GM18507 (cell line): ENCODE measurements at regions not wholly inside any gene's neighbourhood (a gene's known extent, or its start where the extent isn't known, plus 50 kb on each side); places are given as distances from the start of the nearest gene placed in this dataset.

Source experiments
- DNase-seq: peaks from one replicate; pipeline ENCODE4 v3.0.0; 2011; ENCODE audit warnings: low read depth; ENCODE audit not compliant: insufficient read length; ENCODE audit errors: extremely low spot score
- FAIRE-seq: peaks from 2 replicates; lab custom pipeline; 2011; peaks lifted over from hg19 to GRCh38; lab: Jason Lieb, UNC

DNA sequence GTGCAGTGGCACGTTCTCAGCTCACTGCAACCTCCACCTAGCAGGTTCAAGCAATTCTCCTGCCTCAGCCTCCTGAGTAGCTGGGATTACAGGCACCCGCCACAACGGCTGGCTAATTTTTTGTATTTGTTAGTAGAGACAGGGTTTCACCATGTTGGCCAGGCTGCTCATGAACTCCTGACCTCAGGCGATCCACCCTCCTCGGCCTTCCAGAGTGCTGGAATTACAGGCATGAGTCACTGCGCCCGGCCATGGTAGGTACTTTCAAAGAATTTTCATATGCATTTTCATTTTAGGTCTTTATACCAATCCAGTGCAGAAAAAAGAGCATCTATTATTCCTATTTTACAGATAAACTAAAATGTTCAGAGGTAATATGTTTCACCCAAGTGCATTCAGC is 411.3 kb upstream of the USP15 start:
- FAIRE-seq, result no peak
- DNase-seq, result no peak

DNA sequence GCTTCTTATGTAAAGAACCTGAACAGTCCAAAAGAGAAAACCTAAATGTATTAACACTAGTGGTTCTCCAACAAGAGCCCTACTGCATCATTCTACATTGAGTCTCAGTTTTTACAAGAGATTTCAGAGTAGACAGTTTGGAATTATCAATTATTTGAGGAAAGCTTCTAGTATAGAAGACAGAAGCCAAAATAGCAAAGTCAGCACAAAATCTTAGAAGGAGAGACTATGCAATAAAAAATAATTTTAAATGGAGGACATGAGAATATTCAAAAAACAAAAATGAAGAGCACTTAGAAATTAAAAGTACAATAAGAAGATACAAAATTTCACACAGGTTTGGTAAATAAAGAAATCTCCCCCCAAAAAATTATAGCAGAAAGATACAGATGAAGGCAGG is 406.3 kb upstream of the USP15 start:
- DNase-seq (no peak), FAIRE-seq (no peak)

DNA sequence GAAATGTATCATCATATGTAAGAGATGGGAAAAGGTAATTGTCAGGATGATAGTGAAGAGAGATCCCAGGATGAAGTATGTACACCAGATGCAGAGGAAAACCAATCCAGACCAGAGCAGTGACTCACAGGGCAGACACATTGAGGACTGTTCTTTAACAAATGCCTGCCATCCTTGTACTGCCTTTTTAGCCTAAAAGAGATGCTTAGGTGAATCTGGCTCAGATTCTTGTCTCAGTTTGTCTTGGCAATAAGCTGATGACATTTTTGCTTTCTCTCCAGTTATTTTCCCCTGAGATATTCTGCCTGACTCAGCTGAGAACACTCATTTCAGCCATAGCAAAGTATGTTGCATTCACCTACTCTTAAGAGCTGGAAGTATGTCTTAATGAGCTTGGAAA is 405.3 kb upstream of the USP15 start:
- FAIRE-seq (no peak), DNase-seq (no peak)

DNA sequence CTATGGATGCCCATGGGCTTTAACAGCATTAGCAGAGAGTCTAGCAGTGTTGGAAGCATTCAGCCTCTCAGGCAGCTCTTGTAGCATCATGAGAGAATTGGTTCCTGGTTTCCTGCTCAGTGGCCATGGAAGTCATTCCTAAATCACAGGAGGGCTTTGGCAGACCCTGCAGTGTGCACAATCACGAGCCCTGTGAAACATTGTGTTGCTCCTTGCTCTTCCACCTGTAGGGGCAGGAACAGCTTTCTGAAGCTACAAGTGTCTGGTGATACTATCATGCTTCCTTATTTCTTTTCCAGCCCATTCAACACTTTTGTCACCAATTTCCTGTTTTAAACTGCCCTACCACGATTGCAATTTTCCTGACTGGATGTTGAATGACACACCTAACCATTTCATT is 402.2 kb upstream of the USP15 start:
- no peak for FAIRE-seq
- no peak for DNase-seq

DNA sequence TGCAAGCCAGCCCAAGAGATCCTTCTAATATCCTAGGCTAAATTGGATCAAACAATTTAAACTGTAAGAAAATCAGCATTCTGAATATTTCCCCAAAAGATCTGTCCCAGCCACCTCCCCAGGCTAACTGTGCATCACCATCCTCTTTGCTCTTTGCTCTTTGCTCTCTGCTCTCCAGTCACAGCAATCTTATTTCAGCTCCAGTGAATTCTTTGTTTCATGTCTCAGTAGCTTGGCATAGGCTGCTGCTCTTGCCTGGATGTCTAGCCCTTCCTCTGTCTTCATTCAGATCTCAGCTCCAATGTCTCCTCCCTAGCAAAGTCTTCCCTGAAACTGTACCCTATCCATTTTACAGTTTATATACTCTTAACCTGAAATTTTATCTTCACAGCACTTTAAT is 399.8 kb upstream of the USP15 start:
- FAIRE-seq (no peak), DNase-seq (no peak)

DNA sequence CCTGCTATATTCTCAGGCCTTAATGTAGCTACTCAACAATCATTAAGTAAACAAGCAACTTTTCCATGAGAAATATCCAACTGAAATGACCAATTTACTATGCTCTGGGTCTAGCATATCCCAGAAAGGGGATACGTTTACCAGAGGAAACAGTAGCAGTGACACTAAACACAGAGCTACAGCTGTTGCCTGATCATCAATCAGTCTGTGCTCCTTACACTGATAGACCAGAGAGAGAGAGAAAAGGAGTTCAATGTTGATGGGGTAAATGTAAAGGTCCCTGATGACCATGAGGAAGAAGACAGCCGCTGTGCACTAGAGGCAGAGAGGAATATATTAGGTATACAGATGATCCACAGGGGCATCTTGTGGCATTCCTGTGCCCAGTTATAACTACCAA is 397.2 kb upstream of the USP15 start:
- FAIRE-seq (no peak), DNase-seq (no peak)

DNA sequence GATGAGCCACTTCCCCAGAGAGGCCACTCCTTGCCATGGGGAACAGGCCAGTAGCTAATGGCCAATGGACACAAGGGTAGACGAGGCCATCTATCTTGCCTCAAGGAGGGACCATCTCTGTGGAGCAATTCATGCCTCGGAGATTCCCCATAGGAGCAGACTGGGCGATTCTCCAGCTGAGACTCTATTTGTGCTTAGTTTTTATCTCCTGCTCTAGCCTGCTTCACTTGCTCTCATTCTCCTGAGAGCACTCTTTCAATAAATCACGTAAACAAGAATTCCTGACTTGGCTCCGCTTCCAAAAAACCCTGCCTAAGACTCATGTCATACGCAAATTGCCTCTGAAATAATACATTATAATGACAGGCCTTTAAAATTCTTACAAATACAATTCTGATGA is 396.4 kb upstream of the USP15 start:
- no peak for FAIRE-seq
- no peak for DNase-seq

DNA sequence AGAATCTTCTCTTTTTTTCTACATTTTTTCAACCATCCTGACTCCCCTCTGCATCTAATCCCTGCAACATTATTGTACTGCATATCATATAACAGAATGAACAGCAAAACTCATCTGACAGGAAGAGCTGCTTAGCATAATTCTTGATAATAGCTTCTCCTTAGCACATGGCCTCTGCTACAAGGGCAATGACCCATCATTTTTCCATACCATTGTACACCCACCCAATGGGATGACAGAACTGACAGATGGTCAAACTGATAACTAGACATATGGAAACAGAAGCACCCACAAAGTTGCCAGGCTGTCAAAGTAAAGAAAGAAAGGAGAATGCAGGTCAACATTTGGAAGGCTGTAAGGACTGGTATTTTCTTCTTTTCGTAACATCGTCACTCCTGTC is 390.4 kb upstream of the USP15 start:
- no peak for FAIRE-seq
- DNase-seq, result no peak

DNA sequence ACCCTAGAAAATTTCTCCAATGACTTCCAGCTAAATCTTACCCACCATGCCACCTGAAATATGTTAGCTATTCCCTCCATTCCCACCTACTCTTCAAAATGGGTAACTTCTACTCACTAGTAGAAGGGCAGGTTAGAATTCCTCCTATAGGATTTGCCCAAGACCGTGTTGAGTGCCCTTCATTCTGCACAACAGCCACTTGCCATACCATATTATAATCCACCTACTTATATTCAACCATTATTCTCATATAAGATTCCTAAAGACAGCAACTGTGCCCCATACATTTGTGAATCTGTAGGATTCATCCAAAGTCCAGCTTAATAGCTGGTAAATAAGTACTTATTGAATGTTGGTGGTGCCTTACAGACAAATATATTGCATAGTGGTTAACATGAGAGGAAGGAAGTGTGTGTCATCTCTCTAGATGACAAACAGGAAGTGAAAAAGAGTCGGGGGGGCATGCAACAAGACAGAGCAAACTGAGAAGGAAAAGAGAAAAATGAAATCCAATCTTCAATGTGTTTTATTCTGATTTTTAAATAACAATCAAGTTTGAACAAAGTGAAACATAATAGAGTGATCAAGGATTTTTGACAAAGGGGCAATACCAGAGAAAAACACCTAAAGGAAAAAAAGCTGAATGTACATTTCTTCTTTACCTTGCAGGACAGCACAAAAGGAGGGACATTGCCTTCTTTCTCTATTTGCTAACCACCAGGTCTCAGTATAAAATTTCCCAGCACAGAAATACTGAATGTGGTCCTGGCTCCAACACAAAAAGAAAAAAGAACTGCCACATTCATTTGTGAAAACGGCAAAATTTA is 389.3 kb upstream of the USP15 start:
- DNase-seq, result no peak
- FAIRE-seq, result no peak

DNA sequence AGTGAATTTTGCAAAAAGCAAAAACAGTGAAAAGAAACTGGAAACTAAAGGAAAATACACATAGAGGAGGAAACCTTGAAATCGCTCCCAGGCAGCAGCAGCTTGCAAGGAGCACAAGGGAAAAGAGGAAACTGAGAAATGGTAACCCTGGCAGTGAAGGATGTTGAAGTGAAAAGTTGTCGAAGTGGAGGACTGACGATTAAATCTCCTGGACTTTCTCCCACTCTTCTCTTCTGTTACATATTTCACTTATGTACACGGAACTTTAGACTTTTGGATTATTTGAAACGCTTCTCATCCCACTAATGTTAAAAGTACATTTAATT is 388.8 kb upstream of the USP15 start:
- no peak for DNase-seq
- no peak for FAIRE-seq

DNA sequence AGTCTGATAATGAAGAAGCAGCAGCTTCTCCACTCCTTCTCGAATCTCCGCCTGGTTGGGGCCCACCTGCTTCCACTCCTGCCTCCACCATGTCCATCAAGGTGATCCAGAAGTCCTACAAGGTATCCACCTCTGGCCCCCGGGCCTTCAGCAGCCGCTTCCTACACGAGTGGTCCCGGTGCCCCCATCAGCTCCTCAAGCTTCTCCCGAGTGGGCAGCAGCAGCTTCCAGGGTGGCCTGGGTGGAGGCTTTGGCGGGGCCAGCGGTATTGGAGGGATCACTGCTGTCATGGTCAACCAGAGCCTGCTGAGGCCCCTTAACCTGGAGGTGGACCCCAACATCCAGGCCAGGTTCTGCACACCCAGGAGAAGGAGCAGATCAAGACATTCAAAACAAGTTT is 381.0 kb upstream of the USP15 start:
- DNase-seq (no peak), FAIRE-seq (no peak)

DNA sequence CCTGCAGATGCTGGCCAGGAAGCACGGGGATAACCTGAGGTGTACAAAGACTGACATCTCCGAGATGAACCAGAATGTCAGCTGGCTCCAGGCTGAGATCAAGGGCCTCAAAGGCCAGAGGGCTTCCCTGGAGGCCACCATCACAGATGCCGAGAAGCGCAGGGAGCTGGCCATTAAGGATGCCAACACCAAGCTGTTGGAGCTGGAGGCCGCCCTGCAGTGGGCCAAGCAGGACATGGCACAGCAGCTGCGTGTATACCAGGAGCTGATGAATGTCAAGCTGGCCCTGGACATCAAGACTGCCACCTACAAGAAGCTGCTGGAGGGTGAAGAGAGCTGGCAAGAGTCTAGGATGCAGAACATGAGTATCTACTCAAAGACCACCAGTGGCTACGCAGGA is 380.0 kb upstream of the USP15 start:
- no peak for FAIRE-seq

DNA sequence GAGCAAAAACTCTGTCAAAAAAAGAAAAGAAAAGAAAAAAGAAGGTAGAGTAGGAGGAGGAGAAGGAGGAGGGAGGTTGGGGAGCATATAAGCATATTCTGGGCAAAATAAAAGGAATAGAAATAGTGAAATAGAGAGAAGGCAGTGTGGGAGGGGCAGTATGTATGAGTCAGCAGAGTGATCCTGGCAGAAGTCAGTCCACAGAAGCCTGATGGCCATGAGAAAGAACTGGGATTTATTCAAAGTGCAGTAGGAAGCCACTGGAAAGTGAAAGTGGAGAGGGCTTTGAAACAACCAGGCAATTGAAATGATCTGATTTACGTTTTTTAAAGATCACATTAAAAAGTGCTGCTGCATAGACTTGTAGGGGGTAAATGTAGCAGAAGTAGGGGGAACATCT is 368.6 kb upstream of the USP15 start:
- FAIRE-seq (no peak), DNase-seq (no peak)

More for the DNA sequence above, 380.0 kb upstream of the USP15 start:
- DNase-seq, result no peak

DNA sequence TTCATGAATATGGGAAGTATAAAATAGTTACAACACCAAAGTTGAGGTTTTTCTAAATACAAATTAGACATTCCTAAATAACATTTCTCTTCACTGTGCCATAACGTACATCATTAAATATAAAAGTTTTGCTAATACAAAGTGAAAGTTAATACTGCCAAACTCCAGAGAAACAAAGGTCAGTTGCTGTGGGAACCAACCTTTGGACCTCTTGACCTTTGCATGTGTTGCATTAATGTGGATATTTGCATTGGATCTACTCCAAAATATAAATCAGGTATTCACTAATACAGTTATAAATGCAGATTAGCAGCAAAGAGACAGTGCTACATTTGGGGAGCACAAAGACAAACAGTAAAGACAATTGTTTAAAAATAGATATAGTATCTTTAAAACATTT is 366.0 kb upstream of the USP15 start:
- DNase-seq (no peak), FAIRE-seq (no peak)

DNA sequence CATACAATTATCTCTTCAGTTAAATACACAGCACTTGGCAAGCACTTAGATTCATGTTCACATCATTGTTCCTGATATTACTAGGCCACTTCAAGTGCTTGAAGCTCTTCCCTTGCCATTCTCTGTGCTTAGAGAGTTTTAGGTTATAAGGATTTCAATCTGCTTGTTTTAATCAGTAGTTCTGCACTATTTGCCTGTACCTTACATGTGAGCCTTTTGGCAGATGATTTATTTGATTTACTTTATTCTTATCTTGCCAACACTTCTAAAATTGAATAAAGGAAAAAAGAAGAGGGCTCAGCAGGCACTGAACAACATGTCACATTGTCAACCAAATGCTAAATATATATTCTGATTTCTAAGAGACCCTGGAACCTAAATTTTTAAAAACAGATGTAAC is 363.8 kb upstream of the USP15 start:
- DNase-seq (no peak), FAIRE-seq (no peak)

DNA sequence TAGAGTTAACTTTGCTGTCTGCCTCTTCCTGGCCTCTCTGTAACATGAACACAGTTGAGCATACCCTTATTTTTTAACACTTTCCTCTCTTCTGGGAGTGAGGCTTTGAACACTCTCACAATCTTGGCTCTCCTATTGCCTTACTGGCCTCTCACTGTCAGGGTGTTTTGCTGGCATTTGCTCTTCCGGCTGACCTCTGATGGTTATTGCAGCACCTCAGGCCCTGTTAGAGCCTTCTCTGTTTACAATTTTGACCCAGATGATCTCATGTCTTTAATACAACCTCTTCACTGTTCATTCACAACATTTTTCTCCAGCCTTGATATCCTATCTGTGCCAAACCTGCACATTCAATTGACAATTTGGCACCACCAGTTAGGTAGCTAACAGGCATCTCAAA is 357.8 kb upstream of the USP15 start:
- FAIRE-seq, result no peak
- no peak for DNase-seq

DNA sequence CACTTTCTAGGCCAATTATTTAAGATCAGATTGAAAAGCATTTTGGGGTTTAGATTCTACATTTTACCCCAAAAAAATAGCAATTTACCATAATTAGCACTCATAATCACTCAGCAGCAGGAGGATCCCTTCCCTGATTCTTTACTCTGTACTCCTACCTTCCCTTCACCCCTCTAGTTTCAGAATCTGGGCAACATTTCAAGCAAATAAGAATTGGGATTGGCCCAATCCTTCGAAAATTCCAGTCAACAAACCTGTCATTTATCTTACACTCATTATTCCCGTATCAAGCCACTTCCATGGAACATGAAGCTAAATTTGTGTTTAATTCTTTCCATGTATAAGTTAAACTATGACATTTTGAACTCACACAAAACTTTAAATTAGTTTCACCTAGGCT is 349.1 kb upstream of the USP15 start:
- FAIRE-seq (no peak), DNase-seq (no peak)

DNA sequence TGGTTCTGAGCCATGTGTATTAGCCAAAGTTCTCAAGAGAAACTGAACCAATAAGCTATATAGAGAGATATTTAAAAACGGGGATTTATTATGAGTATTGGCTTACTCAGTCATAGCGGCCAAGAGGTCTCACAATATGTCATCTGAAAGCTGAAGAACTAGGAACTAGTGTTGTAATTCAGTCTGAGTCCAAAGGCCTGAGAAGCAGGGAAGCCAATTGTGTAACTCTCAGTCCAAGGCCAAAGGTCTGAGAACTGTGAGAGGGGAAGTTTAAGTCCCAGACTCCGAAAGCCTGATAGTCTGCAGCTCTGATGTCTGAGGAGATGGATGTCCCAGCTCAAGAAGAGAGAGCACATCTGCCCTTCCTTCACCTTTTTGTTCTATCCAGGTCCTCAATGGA is 344.8 kb upstream of the USP15 start:
- FAIRE-seq, result no peak

DNA sequence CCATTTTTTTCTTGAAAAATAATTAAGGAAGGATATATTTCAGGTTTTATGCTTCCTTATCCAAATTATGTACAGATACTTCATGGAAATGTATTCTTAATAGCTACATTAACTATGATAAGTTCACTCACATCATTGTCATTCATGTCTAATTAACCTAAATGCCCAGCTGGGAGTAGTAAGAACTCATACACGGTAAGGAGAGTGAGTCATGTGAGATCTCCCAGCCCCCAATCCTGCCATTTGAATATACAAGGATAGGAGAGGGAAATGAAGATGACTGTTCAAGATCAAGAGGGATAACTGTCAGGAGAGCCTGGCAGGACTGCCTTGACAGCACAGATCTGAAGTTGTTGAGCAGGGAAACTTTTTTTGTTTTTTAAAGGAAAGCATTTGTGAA is 343.4 kb upstream of the USP15 start:
- FAIRE-seq (no peak), DNase-seq (no peak)

More for the DNA sequence above, 344.8 kb upstream of the USP15 start:
- DNase-seq, result no peak

DNA sequence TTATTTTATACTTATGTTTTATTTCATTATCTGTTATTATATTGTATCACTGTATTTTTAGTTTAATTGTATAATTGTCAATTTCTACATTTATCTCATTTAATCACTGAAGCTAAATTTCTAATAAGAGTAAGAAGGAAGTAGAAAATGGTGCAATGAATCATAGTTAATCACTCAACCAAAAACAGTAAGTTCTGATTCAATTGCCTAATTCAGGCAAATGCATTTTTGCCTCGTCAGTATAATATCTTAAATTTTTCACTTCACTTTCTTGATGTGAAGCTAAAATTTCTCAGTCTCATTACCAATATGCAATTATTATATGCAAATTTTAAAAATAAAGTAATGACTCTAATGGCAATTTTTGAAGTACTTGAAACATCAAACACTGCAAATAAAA is 340.5 kb upstream of the USP15 start:
- FAIRE-seq, result no peak
- no peak for DNase-seq

DNA sequence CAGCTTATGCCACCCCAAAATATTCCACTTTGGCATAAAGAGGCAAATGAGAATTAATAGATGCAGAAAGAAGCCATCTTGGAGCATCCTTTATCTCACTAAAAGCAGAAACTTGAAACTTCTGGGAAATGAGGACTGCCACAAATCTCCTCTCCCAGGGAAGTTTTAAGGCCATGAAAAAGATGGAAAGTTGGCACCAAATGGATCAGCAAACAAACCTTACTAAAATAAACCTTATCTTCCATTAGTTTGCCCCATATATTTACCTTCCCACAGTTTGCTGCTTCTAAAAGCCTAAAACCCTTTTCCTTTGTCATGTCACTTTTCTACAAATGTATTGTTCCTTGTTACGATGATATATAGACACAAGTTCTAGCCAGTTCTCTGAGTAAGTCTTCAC is 340.0 kb upstream of the USP15 start:
- FAIRE-seq (no peak), DNase-seq (no peak)

DNA sequence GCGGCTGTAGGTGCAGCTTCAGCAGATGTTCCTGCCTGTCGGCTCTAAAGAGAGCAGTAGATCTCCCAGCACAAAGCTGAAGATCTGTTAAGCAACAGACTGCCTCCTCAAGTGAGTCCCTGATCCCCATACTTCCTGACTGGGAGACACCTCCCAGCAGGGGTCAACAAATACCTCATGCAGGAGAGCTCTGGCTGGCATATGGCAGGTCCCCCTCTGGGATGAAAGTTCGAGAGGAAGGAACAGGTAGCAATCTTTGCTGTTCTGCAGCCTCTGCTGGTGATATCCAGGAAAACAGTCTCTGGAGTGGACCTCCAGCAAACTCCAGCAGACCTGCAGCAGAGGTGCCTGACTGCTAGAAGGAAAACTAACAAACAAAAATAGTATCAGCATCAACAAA is 337.1 kb upstream of the USP15 start:
- FAIRE-seq (no peak), DNase-seq (no peak)
